AG09309 (cell line): ENCODE measurements at regions not wholly inside any gene's neighbourhood (a gene's known extent, or its start where the extent isn't known, plus 50 kb on each side); places are given as distances from the start of the nearest gene placed in this dataset.

Source experiments
- DNase-seq: peaks from one replicate; pipeline ENCODE4 v3.0.0-alpha.2; 2010; ENCODE audit warnings: low read depth
- H3K4me3 ChIP-seq: 2 replicates; pipeline ENCODE4 v1.5.1; 2011; ENCODE audit warnings: mild to moderate bottlenecking, low read depth, low read length, moderate library complexity; ENCODE audit not compliant: control insufficient read depth
- CTCF ChIP-seq: IDR thresholded peaks from 2 replicates; pipeline ENCODE4 v1.5.1; 2011; ENCODE audit warnings: mild to moderate bottlenecking, low read depth, low read length, inconsistent platforms; ENCODE audit not compliant: insufficient read depth, control insufficient read depth; ENCODE audit errors: missing control alignments

- no peak for DNase-seq
- no peak overlapping the region for H3K4me3 ChIP-seq
- TF ChIP-seq CTCF = no peak
Measured at GRCh38 chr2:43077876-43078275, 148.5 kb downstream of the ZFP36L2 start.

- no peak for TF ChIP-seq CTCF
- no peak overlapping the region for H3K4me3 ChIP-seq
- no peak for DNase-seq
Measured at GRCh38 chr2:43076676-43077075, 149.7 kb downstream of the ZFP36L2 start.

- no peak for TF ChIP-seq CTCF
Measured at GRCh38 chr2:43075811-43076585, 150.4 kb downstream of the ZFP36L2 start.

GRCh38 chr2:43075054-43075593, 151.3 kb downstream of the ZFP36L2 start:
- DNase-seq = peak; percentile 96
- no peak overlapping the region for H3K4me3 ChIP-seq
- TF ChIP-seq CTCF = no peak

More at GRCh38 chr2:43075811-43076585, 150.4 kb downstream of the ZFP36L2 start:
- no peak overlapping the region for H3K4me3 ChIP-seq
- peak; percentile 37 for DNase-seq

GRCh38 chr2:43074592-43075053, 151.8 kb downstream of the ZFP36L2 start:
- no peak for DNase-seq
- no peak overlapping the region for H3K4me3 ChIP-seq
- TF ChIP-seq CTCF = no peak

- no peak overlapping the region for H3K4me3 ChIP-seq
- no peak for TF ChIP-seq CTCF
Measured at GRCh38 chr2:43074052-43074451, 152.4 kb downstream of the ZFP36L2 start.

More at GRCh38 chr2:43074052-43074451, 152.4 kb downstream of the ZFP36L2 start:
- no peak for DNase-seq
